Fibroblast of skin of right quadriceps (primary cell): ENCODE measurements at regions not wholly inside any gene's neighbourhood (a gene's known extent, or its start where the extent isn't known, plus 50 kb on each side); places are given as distances from the start of the nearest gene placed in this dataset.
"Not testable (repeated sequence)": the region's sequence is repeated elsewhere in the genome, so short reads cannot be mapped to it uniquely, and the experiment has no call there.

Source experiments
- DNase-seq: peaks from one replicate; pipeline ENCODE4 v3.0.0-alpha.2; 2013

DNA sequence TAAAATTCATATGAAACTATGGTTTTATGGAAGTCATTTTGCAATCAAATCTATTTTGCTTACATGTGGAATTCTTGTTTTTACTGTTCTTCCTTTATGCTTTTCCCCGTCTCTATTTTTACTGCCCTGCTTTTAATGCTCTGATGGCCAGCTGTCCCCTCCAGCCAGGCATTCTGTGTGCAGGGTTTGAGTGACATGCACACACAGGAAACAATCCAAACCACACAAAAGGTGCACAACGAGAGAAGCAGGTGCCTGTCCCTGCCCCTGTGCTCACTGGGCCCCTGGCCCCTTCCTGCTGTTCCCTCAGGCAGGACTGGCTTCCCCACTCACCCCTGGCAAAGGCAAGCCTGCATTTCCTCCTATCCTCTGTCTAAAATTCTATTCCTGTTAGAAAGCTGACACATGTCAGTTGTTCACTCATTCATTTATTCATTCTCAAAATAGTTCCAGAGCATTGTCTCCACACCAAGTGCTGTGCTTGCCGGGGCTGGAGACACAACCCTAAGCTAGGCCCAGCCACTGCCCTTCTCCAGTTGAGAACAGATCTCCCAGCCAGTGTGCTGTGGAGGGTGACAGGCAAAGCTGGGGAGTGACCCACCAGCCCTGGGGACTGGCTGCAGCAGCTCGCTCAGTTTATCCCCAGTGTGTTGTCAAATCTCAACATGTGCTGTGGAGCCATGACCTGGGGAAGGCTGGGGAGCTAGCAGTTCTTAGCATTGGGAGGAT lies 346.3 kb downstream of the FBXW7 start:
- DNase-seq, result no peak

DNA sequence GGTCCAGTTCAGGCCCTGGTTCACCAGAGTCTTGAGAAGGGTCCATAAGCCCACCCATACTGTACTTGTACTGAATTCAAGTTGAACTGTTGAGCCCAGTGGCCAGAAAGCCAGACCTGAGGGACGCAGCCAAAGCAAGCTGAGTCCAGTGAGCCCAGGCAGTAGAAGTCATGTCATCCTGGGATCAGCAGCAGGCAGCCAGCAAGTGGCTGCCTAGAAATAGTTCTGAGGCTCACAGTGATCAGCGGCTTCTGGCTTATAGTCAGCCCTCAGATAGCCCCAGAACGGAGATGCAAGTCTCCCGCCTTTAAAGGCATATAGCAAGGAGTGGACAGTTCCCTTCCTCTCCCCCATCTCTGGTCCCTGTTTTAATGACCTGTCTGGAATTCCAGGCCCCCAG lies 347.1 kb downstream of the FBXW7 start:
- DNase-seq, result no peak

DNA sequence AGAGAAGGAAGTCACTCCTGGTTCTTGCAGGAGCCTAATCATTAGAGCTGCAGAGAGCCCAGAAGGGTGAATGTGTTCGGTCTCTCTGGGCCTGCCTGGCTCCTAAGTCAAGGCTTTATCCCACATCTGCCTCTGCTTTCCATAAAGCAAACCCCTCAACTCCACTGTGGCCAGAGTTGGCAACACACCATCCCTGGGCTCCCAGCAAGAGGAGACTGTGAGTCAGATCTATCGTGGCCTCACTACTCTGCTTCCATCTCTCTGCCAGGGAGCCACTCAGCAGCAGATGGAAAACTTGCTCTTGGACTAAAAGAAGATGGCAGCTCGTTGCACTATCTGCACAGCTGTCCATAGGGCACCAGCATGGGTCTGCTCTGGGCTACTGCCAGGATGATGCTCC lies 348.2 kb downstream of the FBXW7 start:
- no peak for DNase-seq

DNA sequence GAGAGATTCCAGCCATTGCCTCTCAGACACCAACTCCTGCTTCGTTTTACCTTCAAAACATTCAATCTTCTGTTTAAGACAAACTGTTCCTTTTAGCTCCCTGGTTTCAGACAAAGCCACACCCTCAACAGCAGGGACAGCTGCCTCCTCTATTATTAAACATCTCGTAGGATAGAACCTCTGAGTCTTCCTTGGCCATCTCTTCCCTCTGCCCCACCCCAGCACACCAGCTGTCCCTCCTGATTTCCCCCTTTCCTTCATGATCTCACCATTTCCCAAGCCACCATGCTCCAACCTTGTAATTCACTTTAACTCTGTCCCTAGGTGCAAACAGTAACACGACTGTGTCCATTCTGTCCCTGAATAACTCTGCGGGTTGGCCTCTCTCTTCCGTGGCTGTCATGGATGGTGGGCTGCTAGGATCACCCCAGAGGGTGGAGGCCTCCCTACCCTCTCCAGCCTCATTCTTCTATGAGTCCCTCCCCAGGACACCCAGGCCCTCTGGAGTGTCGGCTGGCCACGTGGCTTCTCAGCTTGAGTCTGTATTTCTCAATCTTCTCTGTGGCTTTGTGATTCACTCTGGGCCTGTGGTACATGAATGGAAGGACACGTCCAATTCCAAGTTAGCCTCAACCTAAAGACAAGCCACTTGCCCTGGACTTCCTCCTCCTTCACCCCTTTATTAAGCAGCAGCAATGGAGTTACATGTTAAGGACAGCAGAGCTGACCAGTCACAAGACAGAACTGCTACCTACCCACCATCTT lies 349.9 kb downstream of the FBXW7 start:
- no peak for DNase-seq

DNA sequence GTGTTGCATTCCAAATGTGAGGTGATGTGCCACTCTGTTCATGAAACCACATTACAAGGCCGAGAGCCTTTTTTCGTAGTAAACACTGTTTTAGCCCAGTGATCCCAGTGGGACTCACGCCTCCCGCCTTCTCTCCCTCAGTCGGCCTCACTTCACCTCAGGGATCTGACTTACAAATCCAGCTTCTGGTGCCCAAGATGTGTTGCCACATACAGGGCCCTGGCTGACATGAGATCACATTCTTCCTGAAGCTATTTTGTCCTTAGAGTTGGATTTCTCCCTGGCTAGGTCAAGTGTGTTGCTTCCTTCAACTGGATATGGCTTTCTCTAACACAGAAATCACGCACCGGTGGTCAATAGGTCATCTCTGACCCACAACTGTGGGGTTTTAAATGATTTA lies 354.7 kb downstream of the FBXW7 start:
- DNase-seq, result no peak

DNA sequence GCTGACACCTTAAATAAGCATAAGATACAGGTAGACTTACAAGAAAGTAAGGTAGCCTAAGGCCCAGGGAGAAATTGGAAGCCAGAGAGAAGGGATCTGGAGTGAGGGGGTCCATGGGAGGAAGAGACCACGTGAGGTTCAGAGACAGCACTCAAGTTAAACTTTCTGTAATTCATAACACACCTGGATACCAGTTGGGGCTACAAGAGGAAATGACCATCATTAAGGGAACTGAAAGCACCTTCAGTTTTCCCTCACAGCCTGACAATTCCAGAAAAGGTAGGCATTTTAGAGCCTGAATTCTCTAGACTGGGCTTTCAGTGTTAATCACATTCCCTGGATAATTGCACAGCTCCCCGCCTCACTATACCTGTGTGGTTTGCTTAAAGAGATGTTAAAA lies 355.5 kb downstream of the FBXW7 start:
- no peak for DNase-seq

DNA sequence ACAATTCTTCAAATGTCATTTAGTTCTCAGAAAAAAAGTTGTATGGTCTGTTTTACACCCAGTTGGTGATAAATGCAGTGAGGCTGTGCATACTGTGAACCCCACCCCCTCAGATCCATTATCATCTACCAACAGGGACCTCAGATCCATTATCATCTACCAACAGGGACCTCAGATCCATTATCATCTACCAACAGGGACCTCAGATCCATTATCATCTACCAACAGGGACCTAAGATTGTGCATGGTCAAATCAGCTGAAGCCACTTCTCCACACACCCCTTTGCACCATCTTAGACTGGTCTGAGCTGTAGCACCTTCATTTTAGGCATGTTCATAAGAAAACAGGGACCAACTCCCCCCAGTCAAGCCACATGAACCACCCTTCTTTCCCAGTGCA lies 358.4 kb downstream of the FBXW7 start:
- not testable (repeated sequence) for DNase-seq

DNA sequence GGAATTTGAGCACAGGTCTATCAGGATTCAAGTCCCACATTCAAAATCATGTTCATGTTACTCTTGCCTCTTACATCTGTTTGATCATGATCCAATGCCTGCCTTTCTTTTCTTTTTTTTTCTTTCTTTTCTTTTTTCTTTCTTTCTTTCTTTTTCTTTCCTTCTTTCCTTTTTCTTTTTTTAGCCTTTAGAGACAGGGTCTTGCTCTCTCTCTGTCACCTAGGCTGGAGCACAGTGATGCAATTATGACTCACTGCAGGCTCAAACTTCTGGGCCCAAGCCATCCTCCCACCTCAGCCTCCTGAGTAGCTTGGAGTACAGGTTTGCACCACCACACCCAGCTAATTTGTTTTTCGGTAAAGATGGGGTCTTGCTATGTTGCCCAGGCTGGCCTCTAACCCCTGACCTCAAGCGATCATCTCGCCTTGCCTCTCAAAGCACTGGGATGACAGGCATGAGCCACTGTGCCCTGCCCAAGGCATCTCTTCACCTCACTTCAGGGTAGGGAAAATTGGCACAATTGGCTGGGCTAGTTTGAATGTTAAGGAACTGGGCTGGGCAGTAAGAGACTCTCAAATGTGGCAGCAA lies 359.2 kb downstream of the FBXW7 start:
- DNase-seq, result no peak

DNA sequence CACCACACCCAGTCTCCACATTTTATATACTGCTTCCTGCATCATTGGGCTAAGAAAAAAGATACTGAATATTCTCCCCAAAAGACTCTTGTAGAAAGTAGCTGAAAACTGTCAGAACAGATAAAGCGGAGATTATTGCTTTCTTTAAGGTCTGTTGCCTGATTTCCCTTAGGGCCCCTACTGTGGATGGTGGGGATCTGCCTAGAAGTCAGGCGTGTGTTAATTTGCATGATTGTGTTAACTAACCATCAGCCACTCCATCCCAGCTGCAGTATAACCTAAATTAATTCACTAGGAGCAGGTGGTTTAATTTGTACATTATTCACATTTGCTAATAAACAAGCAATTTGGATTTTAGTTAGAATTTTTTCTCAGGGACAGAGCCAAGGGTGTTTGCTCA lies 360.3 kb downstream of the FBXW7 start:
- no peak for DNase-seq

DNA sequence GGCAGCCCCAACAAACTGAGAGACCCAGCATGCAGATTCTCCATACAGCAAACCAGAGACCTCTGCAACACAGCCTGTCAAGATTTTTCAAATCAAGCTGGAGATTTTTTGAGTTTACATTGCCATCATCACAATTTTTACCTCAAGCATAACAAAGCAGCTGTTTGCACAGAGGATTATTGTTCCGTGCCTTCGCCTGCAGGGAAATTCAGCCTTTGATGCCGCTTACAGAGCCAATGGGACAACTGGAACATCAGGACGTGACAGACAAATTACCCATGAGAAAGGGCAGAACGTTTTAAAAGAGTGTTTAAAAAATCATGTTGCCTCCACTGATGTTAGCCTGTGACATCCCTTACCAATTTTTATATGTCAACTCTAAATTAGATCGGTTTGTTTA lies 363.7 kb downstream of the FBXW7 start:
- DNase-seq, result no peak

DNA sequence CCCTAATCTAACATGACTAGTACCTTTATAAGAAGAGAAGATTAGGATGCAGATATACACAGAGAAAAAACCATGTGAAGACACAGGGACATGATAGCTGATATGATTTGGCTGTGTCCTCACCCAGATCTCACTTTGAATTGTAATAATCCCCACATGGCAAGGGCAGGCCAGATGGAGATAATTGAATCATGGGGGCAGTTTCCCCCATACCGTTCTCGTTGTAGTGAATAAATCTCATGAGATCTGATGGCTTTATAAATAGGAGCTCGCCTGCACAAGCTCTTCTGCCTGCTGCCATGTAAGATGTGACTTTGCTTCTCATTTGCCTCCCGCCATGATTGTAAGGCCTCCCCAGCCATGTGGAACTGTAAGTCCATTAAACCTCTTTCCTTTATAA lies 364.3 kb downstream of the FBXW7 start:
- DNase-seq, result no peak

DNA sequence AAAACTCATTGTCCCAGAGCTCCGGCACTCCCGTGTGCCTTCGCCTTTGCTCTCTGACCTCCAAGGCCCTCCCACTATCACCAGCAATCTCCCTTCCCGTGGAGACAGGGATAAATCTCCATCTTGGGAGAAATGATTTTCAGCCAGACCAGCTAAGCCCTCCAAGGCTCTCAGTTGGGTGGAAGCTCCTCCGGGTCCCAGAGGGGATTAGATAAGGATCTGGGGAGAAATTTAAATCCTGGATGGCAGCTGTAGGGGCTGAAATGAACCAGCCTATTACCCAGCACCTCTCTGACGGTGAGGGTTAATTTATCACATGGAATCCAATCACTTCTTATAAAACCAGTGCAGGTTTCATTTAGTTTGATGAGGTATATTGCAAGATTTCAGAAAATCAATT lies 366.2 kb downstream of the FBXW7 start:
- no peak for DNase-seq

DNA sequence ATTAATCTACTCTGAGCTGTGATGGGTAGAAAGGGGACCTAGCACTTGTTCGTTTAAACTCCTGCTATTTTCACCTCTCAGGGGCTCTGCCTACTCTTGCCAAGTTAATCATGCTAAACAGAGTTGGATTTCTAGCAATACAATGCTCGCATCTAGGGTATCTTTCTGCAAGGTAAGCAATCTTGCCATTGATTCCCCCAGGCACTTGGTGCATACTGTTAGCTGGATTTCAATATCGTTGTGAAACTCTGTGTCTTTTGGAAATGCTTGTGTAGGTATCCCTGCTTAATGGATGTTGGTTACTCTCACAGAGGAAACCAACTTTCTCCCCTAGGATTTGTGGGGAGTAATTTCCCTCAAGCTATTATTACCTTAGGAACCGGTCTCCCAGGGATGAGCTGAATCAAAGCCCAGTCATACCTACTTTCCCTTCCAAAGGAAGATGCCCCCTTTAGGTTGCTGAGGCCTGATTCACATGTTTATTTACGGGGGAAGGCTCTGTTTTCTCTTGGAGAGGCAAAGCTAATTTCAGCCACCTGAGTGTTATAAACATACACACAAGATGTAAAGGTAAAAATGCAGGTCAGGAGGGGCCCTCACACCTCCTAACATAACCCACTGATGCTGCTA lies 366.8 kb downstream of the FBXW7 start:
- DNase-seq, result no peak

DNA sequence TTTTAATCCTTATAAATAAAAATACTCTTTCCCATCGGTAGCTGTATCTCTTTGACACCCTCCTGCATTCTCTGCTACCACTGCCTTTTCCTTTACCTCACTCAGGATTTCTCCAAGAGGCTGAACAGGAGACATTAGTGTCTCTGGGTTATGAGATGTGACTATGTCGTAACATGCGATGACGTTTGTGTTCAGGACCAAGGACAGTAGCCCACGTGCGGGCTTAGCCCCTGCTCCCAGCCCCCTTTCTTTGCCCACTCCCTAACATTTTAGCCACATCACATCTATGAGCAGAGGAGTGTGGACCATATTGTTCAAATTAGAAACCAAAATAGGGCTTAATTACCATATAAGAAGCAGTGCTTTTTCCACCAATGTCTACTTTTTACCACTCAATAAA lies 369.3 kb downstream of the FBXW7 start:
- peak; percentile 8 for DNase-seq

DNA sequence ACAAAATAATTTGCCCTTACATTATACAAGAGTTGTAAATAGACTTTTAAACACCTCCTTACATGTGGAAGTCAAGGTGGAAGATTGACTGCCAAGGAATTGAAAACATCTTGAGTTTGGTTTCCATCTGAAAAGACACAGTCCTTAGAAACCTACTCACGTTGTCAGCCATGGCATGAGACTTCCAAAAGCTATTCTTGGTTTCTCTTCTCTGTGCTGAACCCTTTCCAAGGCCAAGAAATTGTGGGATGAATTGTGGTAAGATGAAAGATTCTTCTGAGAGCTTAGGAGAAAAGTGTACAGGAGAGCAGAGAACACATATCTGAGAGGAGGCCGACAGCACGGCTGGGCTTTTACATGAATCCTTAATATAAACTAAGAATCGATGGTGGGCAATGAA lies 370.0 kb downstream of the FBXW7 start:
- DNase-seq, result no peak

DNA sequence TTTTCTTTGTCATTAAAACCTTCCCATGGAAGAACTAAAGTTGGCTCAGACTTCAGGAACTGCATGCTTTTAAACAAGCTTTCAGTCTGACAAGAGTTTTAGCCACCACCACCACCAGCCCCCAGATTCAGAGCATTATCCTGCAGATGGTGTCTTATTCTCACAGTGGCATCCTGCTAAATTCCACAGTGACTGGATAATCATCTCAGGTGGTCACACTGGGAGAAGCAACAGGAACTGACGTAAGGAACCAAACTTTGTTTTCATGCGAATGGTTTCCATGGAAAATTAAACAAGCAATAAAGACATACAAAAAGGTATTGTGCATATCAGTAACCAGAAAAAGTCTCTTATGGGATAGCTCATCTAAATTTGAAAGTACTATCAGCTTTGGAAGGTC lies 370.7 kb downstream of the FBXW7 start:
- DNase-seq, result peak; percentile 5

DNA sequence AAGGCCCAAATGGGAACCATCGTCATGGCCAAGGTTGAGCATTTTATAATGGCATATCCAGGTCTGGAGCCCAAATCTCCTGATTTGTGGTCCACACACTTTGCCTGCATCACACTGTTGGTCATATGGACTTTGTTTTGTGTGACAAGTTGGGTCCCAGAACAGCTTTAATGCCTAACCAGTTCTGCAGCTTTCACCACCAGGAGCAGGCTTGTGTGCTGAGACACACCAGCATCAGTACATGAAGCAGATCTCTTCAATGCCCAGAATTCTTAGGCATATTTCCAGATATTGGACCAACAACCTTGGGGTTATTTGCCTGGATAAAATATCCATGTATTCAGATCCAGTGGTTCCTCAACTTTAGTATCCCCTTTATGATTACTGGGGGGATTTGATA lies 371.3 kb downstream of the FBXW7 start:
- no peak for DNase-seq

DNA sequence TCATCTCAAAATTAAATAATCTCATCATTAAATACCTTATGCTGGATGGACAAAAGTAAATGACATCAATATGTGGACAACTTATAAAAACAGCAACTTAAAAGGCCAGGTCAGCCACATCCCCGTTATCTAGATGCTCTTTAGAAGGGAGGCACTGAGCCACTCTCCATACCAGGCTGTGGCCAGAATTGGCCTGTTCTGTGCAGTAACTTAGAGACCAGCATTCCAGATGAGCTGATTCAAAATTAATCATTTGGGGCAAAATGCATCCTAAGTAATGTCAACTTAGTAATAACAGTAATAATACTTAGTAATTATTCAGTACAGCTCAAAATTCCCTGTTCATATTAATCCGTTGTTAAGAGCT lies 373.6 kb downstream of the FBXW7 start:
- DNase-seq, result no peak

DNA sequence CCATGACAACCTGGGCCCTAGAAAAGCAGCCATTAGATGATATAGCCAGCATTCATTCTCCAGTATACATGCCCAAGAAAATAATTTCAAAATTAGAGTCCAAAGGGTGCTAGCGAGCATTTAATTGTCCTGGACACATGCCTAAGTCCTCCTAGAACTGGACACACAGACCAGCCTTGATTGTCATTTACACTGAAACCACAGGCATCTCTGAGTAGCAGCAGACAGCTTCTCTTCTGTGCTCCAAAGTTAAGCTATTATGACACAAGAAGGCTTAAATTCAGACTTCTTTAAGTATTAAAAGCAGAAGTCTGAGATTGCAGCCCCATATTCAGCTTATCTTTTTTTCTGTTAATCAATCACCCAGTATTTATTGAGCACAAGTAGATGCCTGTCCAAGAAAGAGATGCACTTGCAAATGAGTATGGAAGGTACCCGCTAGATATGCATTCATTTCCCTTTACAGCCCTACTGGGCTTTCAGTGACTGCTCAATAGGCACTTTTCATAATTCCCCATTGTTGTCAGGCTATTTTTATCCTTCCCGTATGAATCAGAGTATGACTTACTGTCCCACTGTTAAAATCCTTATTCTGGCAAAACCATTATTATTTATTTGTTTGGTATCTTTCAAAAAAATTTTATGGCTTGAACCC lies 374.1 kb downstream of the FBXW7 start:
- DNase-seq, result no peak

DNA sequence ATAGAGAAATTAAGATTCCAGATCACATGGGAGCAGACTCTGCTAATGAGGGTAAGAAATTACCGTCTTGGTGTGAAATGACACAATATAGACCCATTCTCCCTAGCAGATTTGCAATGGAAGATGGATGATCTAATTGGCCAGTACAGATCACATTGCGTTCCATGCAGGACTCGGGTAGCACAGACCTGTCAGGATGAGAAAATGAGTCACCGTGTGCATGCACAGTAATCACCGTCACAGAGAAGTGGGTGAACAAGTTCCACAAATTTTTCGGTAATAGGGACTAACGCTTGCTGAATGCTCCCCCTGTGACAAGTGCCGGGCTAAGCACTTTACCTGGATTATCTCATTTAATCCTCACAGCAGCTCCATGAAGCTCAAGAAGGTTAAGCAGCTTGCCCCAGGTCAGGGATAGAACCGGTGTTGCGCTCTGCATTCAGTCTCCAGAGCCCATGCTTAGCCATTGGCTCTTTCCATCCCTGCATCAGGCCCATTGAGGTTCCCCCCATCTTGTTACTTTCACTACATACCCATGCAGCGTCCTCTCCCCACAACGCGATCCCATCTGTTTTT lies 375.6 kb downstream of the FBXW7 start:
- DNase-seq, result no peak

DNA sequence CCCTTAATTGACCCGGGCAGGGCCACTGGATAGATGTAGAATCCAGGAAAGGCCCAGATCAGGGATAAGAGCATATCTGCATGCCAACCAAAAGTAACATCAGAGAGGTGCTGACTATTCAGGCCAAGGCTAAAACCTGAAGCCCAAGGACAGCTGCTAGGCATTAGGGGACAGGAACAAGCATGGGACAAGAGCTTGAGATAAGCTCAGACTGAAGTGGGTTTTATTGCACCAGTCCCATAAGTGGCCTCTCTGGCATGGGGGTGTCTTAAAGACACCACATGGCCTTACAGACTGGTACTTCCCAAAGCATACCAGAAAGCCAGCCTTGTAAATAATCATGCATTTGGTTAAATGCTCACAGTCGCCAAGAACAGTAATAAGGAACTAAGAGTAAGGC lies 376.1 kb downstream of the FBXW7 start:
- no peak for DNase-seq

DNA sequence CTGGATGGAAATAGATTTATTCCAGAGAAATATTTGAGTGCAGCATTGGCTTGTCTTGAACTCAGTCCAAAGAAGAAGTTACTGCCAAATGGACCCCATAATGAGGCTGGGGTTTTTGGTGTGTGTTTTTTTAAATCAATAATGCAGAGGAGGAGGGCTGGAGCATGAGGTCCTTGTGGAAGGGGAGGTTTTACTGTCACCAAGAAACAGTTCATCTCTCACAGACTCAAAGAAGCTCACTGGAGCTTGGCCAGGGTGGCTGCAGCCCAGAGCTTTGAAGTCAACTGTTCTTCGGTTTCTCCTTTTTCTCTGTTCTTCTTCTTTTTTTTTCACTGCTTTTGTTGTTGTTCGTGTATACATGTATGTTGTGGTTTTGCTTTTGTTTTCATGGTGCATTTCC lies 377.7 kb downstream of the FBXW7 start:
- DNase-seq, result no peak

DNA sequence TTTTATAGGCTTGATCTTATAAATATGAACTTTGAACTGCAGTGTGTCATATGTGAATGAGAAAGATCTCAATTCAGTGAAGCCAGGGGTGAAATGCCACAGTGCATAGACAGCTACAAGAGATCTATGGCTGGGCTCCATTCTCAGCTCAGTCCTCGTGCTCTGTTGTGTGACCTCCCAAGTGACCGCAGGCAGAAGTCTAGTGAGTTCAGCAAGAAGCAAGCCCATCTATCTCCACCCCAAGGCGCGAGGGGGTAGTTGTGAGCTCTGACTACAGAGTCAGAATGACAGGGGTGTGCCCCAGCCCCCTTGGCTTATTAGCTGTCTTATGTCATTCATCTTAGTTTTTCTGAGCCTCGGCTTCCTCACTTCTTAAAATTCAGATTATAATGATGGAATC lies 378.3 kb downstream of the FBXW7 start:
- no peak for DNase-seq
